Naive thymus-derived CD8-positive, alpha-beta T cell (primary cell): ENCODE measurements at regions not wholly inside any gene's neighbourhood (a gene's known extent, or its start where the extent isn't known, plus 50 kb on each side); places are given as distances from the start of the nearest gene placed in this dataset.
"Not testable (repeated sequence)": the region's sequence is repeated elsewhere in the genome, so short reads cannot be mapped to it uniquely, and the experiment has no call there.

Experiments
- ATAC-seq, 2 donors: fragments of 150-1000 bp; cut with Tn5 transposase in 1 of 2; sonication (Bioruptor Pico), chemical (Tn5 transposase) in 1 of 2; 1 replicate in 1 of 2; 2 replicates in 1 of 2; pipeline ENCODE4 v1.10.0; 2021; ENCODE audit warnings: mild to moderate bottlenecking in 2 of 2, moderate library complexity in 2 of 2
- POLR2A ChIA-PET: fragments of 350-600 bp; sonication (Branson Sonifier 250); formaldehyde crosslinking; loops from one replicate; lab custom pipeline; 2021; ENCODE audit warnings: antibody characterized with exemption; lab: Charles Lee
- DNase-seq, 10 donors: peaks; one replicate each; pipeline versions ENCODE4 v3.0.0 to v3.0.0-alpha.2; 2020 to 2022
- H3K27ac Mint-ChIP-seq, 10 donors: one replicate each; pipeline ENCODE4 v1.8.0; 2020 to 2022; ENCODE audit warnings: mild to moderate bottlenecking in 10 of 10, mixed read lengths in 10 of 10, moderate library complexity in 4 of 10, inconsistent platforms in 1 of 10
- H3K27me3 Mint-ChIP-seq, 5 donors: one replicate each; pipeline ENCODE4 v1.8.0; 2021 to 2022; ENCODE audit warnings: mixed read lengths in 5 of 5
- H3K36me3 Mint-ChIP-seq, 3 donors: one replicate each; pipeline ENCODE4 v1.8.0; 2020 to 2022; ENCODE audit warnings: mixed read lengths in 3 of 3, mild to moderate bottlenecking in 2 of 3, inconsistent platforms in 1 of 3
- H3K4me1 Mint-ChIP-seq, 4 donors: one replicate each; pipeline ENCODE4 v1.8.0; 2021 to 2022; ENCODE audit warnings: mixed read lengths in 4 of 4
- H3K4me3 Mint-ChIP-seq, 10 donors: one replicate each; pipeline ENCODE4 v1.8.0; 2020 to 2022; ENCODE audit warnings: mild to moderate bottlenecking in 10 of 10, mixed read lengths in 10 of 10, moderate library complexity in 6 of 10, inconsistent platforms in 1 of 10
- H3K9me3 Mint-ChIP-seq, 9 donors: one replicate each; pipeline ENCODE4 v1.8.0; 2020 to 2022; ENCODE audit warnings: mixed read lengths in 9 of 9, mild to moderate bottlenecking in 3 of 9, inconsistent platforms in 1 of 9, moderate library complexity in 1 of 9

DNA sequence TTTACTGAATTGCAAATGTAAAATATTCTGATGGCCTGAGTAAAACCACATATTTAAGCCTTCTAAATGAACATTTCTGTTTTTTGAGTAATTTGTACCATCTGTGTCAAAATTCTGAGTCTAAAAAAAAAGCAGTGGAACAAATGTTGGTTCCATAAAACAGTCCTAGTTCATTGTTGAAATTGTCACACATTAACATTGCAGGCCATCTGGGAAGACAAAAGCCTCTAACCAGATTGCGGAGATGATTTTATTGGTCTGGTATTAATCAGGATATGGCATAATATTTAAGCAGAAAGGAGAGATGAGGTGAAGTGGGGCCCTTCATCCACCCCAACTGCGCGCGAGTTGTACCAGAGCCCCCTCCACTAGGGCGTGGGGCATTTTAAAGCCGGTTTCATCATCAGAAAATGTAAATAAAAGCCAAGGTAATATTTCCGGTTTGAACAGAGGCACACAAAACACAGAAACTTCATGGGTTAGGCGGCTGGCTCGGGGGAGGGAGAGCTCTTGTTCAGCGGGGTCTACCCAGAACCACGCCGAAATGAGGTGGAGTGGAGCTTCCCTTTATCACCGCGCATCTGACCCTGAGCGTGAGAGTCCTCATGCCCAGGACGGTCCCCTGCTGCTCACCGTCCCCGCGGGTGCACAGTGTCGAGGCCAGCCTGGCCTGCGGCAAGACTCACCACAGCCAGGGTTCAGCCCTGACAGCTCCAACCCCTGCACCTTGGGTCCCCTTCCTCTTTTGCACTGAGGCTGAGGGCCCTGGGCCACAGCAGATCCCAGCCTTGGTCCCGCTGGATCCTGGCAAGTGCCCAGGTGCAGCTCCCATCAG, 169.2 kb downstream of the URI1 start:
- POLR2A ChIA-PET: no interaction called here
- H3K27me3 Mint-ChIP-seq: peaks cover 0 to 6% (median 0%) of the 10 kb centered on the region in 5 donors
- ATAC-seq (no peak), DNase-seq (no peak)
- H3K36me3 Mint-ChIP-seq: no peaks in the 10 kb centered on the region
- H3K27ac Mint-ChIP-seq: no peak overlapping the region
- no peak overlapping the region for H3K4me3 Mint-ChIP-seq
- H3K4me1 Mint-ChIP-seq: no peaks in the 10 kb centered on the region
- H3K9me3 Mint-ChIP-seq: no peaks in the 10 kb centered on the region

DNA sequence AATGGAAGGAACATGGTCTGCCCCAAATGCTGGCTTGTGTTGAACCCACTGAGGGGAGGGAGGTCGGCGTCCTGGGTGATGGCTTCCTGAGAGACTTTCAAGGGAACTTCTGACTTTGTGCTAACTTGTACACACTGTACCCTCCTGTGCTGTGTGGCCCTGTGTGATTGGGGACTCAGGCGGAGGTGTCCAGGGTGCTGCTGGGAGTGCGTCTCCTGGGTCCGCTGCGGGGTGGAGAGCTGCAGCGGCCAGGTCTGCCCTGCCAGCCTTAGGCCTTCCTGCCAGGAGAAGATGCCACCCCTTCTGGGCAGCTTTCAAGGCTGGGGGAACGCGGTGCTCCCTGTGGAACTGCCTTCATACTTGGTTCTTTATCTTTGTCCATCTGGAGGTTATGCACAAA, 170.1 kb downstream of the URI1 start:
- Mint-ChIP-seq H3K4me1 (no peaks in the 10 kb centered on the region), H3K36me3 (no peaks in the 10 kb centered on the region), H3K27me3 (peaks cover 0 to 6% (median 0%) of the 10 kb centered on the region in 5 donors), H3K4me3 (no peak overlapping the region), H3K9me3 (no peaks in the 10 kb centered on the region), H3K27ac (no peak overlapping the region)
- DNase-seq: no peak
- no peak for ATAC-seq
- POLR2A ChIA-PET: no interaction called here

DNA sequence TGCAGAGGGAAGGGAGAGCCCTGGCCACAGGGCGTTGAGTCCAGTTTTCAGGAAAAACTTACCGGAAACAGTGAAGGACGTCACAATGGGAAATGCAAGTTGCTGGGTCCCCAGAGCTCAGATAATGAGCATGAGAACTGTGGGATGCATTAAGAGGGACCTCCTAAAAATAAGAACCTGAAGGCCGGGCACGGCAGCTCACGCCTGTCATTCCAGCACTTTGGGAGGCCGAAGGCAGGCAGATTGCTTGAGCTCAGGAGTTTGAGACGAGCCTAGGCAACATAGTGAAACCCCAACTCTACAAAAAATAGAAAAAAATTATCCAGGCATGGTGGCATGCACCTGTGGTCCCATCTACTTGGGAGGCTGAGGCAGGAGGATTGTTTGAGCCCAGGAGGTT, 170.6 kb downstream of the URI1 start:
- POLR2A ChIA-PET: no interaction called here

DNA sequence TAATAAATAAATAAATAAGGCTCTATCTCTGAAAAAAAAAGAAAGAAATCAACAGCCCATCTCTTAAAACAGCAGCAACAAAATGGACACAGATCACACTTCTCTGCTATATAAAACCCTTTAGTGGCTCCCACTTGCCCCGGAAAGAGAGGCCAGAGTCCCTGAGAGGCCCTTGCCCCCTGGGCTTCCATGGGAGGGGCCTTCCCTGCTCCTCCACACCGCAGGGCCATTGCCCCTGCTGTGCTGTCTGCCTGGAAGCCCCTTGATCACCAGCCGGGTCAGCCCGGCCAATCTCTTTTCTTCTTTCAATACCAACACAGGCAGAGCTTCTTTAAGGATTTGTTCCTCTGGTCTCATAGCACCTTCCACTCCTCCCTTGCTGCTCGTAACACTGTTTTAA, 171.1 kb downstream of the URI1 start:
- H3K27ac Mint-ChIP-seq: no peak overlapping the region
- peaks cover 0 to 5% (median 0%) of the 10 kb centered on the region in 5 donors for H3K27me3 Mint-ChIP-seq

More for the DNA sequence above, 170.6 kb downstream of the URI1 start:
- Mint-ChIP-seq H3K36me3 (no peaks in the 10 kb centered on the region), H3K9me3 (no peaks in the 10 kb centered on the region), H3K27ac (no peak overlapping the region), H3K4me3 (no peak overlapping the region), H3K27me3 (peaks cover 0 to 5% (median 0%) of the 10 kb centered on the region in 5 donors), H3K4me1 (no peaks in the 10 kb centered on the region)
- ATAC-seq (no peak), DNase-seq (no peak)

DNA sequence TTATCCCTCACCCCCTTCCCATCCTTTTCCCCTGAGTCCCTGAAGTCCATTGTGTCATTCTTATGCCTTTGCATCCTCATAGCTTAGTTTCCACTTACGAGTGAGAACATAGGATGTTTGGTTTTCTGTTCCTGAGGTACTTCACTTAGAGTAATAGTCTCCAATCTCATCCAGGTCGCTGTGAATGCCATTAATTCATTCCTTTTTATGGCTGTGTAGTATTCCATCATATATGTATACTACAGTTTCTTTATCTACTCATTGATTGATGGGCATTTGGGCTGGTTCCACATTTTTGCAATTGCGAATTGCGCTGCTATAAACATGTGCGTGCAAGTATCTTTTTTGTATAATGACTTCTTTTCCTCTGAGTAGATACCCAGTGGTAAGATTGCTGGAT, 172.1 kb downstream of the URI1 start:
- H3K36me3 Mint-ChIP-seq, DNase-seq, POLR2A ChIA-PET, ATAC-seq, H3K4me3 Mint-ChIP-seq, H3K27ac Mint-ChIP-seq, H3K4me1 Mint-ChIP-seq, H3K27me3 Mint-ChIP-seq, H3K9me3 Mint-ChIP-seq: not testable (repeated sequence)

More for the DNA sequence above, 171.1 kb downstream of the URI1 start:
- no peak for ATAC-seq
- Mint-ChIP-seq H3K9me3 (no peaks in the 10 kb centered on the region), H3K36me3 (no peaks in the 10 kb centered on the region), H3K4me1 (no peaks in the 10 kb centered on the region), H3K4me3 (no peak overlapping the region)
- POLR2A ChIA-PET: no interaction called here
- DNase-seq: peak in 1 of 10 donors; percentile 14

DNA sequence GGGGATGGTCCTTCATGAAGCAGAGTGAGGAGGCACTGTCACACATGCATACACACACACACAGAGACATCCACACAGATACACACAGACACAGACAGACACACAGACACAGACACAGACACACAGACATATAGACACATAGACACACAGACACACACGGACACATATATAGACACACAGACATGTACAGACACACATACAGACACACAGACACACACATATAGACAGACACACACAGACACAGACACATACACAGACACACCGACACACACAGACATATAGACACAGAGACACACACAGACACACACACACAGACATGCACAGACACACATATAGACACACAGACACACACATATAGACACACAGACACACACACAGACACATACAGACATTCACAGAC, 173.9 kb downstream of the URI1 start:
- Mint-ChIP-seq H3K36me3 (no peaks in the 10 kb centered on the region), H3K27me3 (peaks cover 0 to 7% (median 5%) of the 10 kb centered on the region in 5 donors), H3K27ac (no peak overlapping the region), H3K4me3 (no peak overlapping the region), H3K4me1 (no peaks in the 10 kb centered on the region), H3K9me3 (no peaks in the 10 kb centered on the region)
- DNase-seq: peak in 1 of 10 donors; percentile 18
- ATAC-seq: no peak
- POLR2A ChIA-PET: no interaction called here

DNA sequence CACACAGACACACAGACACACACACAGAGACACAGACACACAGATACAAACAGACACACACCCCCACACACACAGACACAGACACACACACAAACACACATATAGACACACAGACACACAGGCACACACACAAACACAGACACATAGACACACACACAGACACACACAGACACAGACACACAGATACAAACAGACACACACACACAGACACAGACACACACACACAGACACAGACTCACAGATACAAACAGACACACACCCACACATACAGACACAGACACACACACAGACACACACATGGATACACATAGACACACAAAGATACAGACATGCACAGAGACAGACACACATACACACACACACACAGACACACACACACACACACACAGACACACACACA, 174.5 kb downstream of the URI1 start:
- no peaks in the 10 kb centered on the region for H3K36me3 Mint-ChIP-seq
- ATAC-seq (no peak), DNase-seq (no peak)
- H3K27me3 Mint-ChIP-seq: peaks cover 0 to 12% (median 9%) of the 10 kb centered on the region in 5 donors
- no peak overlapping the region for H3K4me3 Mint-ChIP-seq
- POLR2A ChIA-PET: no interaction called here
- H3K27ac Mint-ChIP-seq: no peak overlapping the region
- H3K9me3 Mint-ChIP-seq: no peaks in the 10 kb centered on the region
- no peaks in the 10 kb centered on the region for H3K4me1 Mint-ChIP-seq

DNA sequence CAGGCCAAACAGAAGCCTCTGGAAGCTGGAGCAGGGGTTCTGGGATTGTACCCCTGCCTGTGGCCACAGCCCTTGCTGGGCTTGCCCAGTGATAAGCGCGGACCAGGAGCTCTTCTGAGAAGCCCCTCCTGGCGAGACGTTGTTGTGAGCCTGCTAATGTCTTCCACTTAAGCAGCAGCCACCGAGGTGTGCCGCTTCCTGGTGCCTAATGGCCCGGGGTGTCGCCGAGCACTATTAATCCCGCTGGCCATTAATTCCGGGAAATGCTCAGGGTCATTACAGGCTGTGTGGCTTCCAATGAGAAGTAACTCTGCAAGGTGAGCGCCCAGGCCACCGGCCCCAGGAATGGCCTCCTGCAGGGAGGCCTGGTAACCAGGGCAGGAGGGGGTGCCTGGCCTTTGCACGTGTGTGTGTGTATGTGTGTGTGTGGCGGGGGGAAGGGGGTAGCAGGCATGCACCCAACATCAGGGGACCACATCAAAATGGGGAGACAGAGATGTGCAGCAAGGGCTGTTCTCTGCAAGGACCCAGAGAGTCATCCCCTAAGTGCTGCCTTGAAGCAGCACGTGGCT, 175.0 kb downstream of the URI1 start:
- DNase-seq (peak in 1 of 10 donors; percentile 18), ATAC-seq (no peak)
- Mint-ChIP-seq H3K4me1 (no peaks in the 10 kb centered on the region), H3K9me3 (no peaks in the 10 kb centered on the region), H3K27me3 (peaks cover 0 to 18% (median 11%) of the 10 kb centered on the region in 5 donors), H3K4me3 (no peak overlapping the region), H3K27ac (no peak overlapping the region), H3K36me3 (no peaks in the 10 kb centered on the region)
- POLR2A ChIA-PET: no interaction called here

DNA sequence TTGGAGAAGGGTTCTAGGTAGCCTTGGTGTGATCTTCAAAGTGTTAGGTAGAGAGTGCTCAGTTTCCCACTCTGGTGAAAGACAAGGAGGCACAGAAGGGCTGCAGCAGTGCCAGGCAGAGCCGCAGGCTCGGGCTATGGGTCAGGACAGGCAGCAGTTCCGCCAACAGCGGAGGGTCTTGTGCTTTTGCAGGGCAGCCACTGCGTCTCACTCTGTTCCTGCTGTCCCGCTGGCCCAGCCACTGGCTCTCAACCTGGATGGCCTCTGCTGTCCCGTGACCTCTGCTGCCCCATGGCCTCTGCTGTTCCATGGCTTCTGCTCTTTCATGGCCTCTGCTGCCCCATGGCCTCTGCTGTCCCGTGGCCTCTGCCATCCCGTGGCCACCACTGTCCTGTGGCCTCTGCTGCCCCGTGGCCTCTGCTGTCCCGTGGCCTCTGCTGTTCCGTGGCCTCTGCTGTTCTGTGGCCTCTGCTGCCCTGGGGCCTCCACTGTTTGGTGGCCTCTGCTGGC, 175.7 kb downstream of the URI1 start:
- no peaks in the 10 kb centered on the region for H3K4me1 Mint-ChIP-seq
- POLR2A ChIA-PET: no interaction called here
- DNase-seq (peak in 1 of 10 donors; percentile 37), ATAC-seq (no peak)
- H3K4me3 Mint-ChIP-seq: no peak overlapping the region
- H3K27me3 Mint-ChIP-seq: peaks cover 0 to 24% (median 13%) of the 10 kb centered on the region in 5 donors
- no peak overlapping the region for H3K27ac Mint-ChIP-seq
- H3K36me3 Mint-ChIP-seq: no peaks in the 10 kb centered on the region
- H3K9me3 Mint-ChIP-seq: no peaks in the 10 kb centered on the region

DNA sequence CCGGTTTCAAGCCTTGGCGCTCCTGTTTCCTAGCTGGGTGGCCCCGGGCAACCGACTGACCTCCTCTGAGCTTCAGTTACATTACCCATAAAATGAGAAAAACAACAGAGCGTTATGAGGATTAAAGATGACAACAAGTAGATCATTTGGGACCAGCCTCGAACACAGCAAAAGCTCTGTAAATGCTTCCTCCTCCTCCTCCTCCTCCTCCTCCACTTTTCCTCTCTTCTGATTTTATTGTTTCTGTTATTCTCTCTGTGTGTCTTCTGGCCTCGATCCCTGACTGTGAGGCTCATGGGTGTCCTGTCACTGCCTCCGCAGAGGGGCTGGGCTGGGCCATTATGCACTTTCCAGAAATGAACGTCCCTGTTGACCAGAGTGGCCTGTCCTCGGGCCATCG, 176.2 kb downstream of the URI1 start:
- Mint-ChIP-seq H3K9me3 (no peaks in the 10 kb centered on the region), H3K4me3 (no peak overlapping the region), H3K27ac (no peak overlapping the region), H3K27me3 (peaks cover 0 to 28% (median 17%) of the 10 kb centered on the region in 5 donors), H3K36me3 (no peaks in the 10 kb centered on the region), H3K4me1 (no peaks in the 10 kb centered on the region)
- POLR2A ChIA-PET: no interaction called here
- DNase-seq (no peak), ATAC-seq (no peak)

DNA sequence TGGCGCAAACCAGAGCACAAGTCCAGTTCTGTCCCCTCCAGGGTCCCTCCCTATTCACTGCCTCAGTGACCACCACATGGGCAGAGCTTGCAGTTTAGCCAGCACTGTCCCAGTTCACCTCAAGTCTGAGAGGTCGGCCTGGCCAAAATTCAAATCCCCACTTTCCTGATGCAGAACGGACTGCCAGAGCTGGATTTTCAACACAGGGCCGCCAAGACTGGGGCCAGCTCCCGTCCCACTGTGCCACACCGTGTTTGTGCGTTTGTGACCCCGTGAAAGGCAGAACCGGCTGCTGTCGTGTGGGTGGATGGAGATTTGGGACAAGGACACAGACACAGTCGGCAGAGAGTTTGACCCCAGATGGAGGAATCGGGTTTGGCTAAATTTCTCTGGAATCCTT, 176.7 kb downstream of the URI1 start:
- H3K4me1 Mint-ChIP-seq: no peaks in the 10 kb centered on the region
- H3K36me3 Mint-ChIP-seq: no peaks in the 10 kb centered on the region
- no peaks in the 10 kb centered on the region for H3K9me3 Mint-ChIP-seq
- peaks cover 0 to 28% (median 17%) of the 10 kb centered on the region in 5 donors for H3K27me3 Mint-ChIP-seq
- DNase-seq (peak in 1 of 10 donors; percentile 31), ATAC-seq (no peak)
- no peak overlapping the region for H3K27ac Mint-ChIP-seq
- no peak overlapping the region for H3K4me3 Mint-ChIP-seq
- POLR2A ChIA-PET: no interaction called here

DNA sequence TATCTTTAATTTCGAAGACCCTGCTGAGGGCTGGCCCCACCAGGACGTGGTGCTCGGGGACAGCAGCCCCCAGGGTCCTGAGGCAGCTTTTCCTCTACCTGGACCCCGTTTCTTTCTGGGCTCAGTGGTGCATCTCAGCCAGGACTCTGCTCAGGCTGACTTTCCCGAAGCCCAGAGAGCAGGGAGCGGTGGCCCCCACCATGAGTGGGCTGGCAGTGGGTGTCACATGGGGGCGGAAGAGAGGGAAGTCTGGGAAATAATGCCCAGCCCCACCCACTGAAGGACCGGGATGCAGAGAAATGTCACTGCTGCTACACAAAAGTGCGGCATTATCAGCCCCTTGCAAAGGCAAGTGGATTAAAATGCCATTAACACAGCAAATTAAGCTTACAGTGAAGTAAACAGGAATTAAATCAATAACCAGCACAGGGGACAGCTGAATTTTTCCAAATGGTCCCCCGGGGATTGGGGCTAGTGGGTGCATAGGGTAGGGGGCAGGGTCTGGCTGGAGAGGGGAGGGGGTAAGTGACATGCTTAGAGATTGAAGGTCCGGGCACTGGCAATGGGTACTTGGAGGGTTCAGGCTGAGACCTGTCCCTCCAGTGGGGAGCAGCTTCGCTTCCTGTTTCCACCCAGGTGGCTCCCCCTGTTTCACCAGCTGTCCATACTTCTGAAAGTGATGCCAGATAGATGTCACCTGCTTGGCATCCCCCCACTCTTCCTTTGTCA, 177.3 kb downstream of the URI1 start:
- no peaks in the 10 kb centered on the region for H3K9me3 Mint-ChIP-seq
- ATAC-seq: no peak
- no peaks in the 10 kb centered on the region for H3K4me1 Mint-ChIP-seq
- no peak overlapping the region for H3K27ac Mint-ChIP-seq
- POLR2A ChIA-PET: no interaction called here
- peak in 1 of 10 donors; percentile 19 for DNase-seq
- H3K27me3 Mint-ChIP-seq: peaks cover 0 to 28% (median 17%) of the 10 kb centered on the region in 5 donors
- H3K36me3 Mint-ChIP-seq: no peaks in the 10 kb centered on the region
- no peak overlapping the region for H3K4me3 Mint-ChIP-seq
